Gastrocnemius medialis (tissue), 4 donors: ENCODE measurements at regions not wholly inside any gene's neighbourhood (a gene's known extent, or its start where the extent isn't known, plus 50 kb on each side); places are given as distances from the start of the nearest gene placed in this dataset.
"Not testable (repeated sequence)": the region's sequence is repeated elsewhere in the genome, so short reads cannot be mapped to it uniquely, and the experiment has no call there.

ENCODE experiments used
- ATAC-seq, 2 donors: fragments of 150-250 bp; one replicate each; pipeline ENCODE4 v1.9.1; 2016
- DNase-seq, 2 donors: peaks; one replicate each; pipeline ENCODE4 v3.0.0-alpha.2; 2019
- H3K27ac ChIP-seq, 4 donors: fragments of 200-600 bp; sonication (generic); 1 replicate in 1 of 4; 2 replicates in 3 of 4; pipeline ENCODE4 v1.5.1; 2016 to 2018; ENCODE audit warnings: mild to moderate bottlenecking in 2 of 4, moderate library complexity in 1 of 4
- H3K27me3 ChIP-seq, 3 donors: fragments of 200-600 bp; sonication (generic) in 2 of 3; 1 replicate in 1 of 3; 2 replicates in 2 of 3; pipeline versions ENCODE4 v1.5.1 to v1.6.0; 2016 to 2019; ENCODE audit warnings: mild to moderate bottlenecking in 1 of 3, moderate library complexity in 1 of 3
- H3K36me3 ChIP-seq, 2 donors: fragments of 200-600 bp; sonication (generic) in 1 of 2; one replicate each; pipeline ENCODE4 v1.5.1; 2017 to 2018
- H3K4me1 ChIP-seq, 2 donors: fragments of 200-600 bp; sonication (generic) in 1 of 2; one replicate each; pipeline ENCODE4 v1.5.1; 2016 to 2017; ENCODE audit warnings: mild to moderate bottlenecking in 2 of 2
- H3K4me3 ChIP-seq, 4 donors: fragments of 200-600 bp; sonication (generic) in 3 of 4; 1 replicate in 1 of 4; 2 replicates in 3 of 4; pipeline ENCODE4 v1.5.1; 2016 to 2019; ENCODE audit warnings: mild to moderate bottlenecking in 2 of 4
- H3K9me3 ChIP-seq, 3 donors: fragments of 200-600 bp; sonication (generic) in 2 of 3; 1 replicate in 1 of 3; 2 replicates in 2 of 3; pipeline ENCODE4 v1.5.1; 2016 to 2019
- POLR2A ChIP-seq, 2 donors: fragments of 450-650 bp; IDR thresholded peaks; one replicate each; pipeline ENCODE4 v1.6.1; 2017; ENCODE audit warnings: antibody characterized with exemption in 2 of 2, mild to moderate bottlenecking in 2 of 2, moderate library complexity in 2 of 2
- in situ Hi-C, 4 donors: fragments of 200-750 bp; cut with MboI; loops; one replicate each; pipeline versions ENCODE4 v1.15.0 to v1.8.0; 2017; ENCODE audit warnings: low sequenced_read_pairs in 4 of 4
- intact Hi-C: fragments of 100-400 bp; cut with DNase I; formaldehyde crosslinking; loops from one replicate; pipeline ENCODE4 v1.15.1; 2023; ENCODE audit warnings: low total_unique reads
- TF ChIP-seq, protein P1 (sequence below), 5 experiments: fragments of 450-650 bp in 3 of 5; fragments of 200-600 bp in 2 of 5; sonication (generic) in 2 of 5; IDR thresholded peaks in 4 of 5; conservative IDR thresholded peaks in 1 of 5; 1 replicate in 4 of 5; 2 replicates in 1 of 5; pipeline ENCODE4 v1.5.1; 2016 to 2019; ENCODE audit warnings: antibody characterized with exemption in 5 of 5, mild to moderate bottlenecking in 3 of 5, moderate library complexity in 3 of 5

DNA sequence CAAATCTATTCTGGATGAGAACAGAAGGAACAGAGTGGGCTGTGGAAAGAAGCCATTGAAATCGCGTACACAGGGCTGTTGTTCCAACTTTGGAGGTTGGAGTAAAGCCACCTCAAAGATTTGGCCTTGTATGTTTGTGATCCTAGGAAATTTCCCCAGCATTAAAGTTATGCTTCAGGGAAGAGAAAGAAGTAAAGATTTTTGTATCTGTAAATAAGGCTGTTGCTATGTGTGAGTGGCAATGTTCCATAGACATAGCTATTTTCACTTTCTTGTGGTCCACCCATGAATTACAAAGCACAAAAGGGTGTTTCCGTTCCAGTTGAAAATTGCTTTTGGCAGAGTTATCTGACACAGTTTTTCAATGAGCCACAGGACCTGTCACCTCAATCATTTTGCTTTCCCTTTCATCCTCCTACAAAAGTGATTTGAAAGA is 321.3 kb downstream of the TFAP2B start:
- Histone ChIP-seq H3K9me3 (no peaks in the 10 kb centered on the region), H3K4me1 (no peaks in the 10 kb centered on the region), H3K36me3 (no peaks in the 10 kb centered on the region), H3K27me3 (no peaks in the 10 kb centered on the region), H3K4me3 (no peak overlapping the region), H3K27ac (peak overlapping the region in 1 of 4 donors; percentile 33)
- intact Hi-C loops (no loop called here), in situ Hi-C loops (no loop called here)
- ATAC-seq = no peak
- TF ChIP-seq, protein P1, sequence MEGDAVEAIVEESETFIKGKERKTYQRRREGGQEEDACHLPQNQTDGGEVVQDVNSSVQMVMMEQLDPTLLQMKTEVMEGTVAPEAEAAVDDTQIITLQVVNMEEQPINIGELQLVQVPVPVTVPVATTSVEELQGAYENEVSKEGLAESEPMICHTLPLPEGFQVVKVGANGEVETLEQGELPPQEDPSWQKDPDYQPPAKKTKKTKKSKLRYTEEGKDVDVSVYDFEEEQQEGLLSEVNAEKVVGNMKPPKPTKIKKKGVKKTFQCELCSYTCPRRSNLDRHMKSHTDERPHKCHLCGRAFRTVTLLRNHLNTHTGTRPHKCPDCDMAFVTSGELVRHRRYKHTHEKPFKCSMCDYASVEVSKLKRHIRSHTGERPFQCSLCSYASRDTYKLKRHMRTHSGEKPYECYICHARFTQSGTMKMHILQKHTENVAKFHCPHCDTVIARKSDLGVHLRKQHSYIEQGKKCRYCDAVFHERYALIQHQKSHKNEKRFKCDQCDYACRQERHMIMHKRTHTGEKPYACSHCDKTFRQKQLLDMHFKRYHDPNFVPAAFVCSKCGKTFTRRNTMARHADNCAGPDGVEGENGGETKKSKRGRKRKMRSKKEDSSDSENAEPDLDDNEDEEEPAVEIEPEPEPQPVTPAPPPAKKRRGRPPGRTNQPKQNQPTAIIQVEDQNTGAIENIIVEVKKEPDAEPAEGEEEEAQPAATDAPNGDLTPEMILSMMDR (IDR thresholded peaks at IDR 0.05 in 4 of 5, conservative IDR thresholded peaks at IDR 0.05 in 1 of 5) = no peak
- TF ChIP-seq POLR2A (IDR thresholded peaks at IDR 0.05) = no peak
- no peak for DNase-seq

DNA sequence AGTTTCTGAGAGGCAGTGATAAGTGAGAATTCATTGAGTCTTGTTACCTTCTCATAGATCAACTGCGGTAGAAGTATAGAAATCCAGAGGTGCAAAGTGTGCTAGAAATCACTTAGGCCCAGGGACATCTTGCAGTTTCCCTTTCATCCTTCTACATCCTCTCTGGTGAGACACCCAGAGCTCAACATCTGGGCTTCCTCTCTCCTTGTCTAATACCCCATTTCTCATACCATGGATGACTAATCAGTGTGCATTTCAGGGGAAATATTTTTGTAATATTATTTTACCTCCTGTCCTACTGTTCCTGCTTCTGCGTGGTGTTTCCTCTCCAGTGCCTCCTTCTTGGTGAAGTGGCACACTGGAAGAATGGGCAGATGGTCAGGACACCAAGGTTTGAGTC is 322.4 kb downstream of the TFAP2B start:
- in situ Hi-C loops (no loop called here), intact Hi-C loops (no loop called here)
- H3K27me3 ChIP-seq = no peaks in the 10 kb centered on the region
- H3K9me3 ChIP-seq = no peaks in the 10 kb centered on the region
- DNase-seq (no peak), ATAC-seq (no peak)
- no peak overlapping the region for H3K4me3 ChIP-seq
- TF ChIP-seq, protein P1 (IDR thresholded peaks at IDR 0.05 in 4 of 5, conservative IDR thresholded peaks at IDR 0.05 in 1 of 5) = no peak
- no peak for TF ChIP-seq POLR2A (IDR thresholded peaks at IDR 0.05)
- H3K27ac ChIP-seq = no peak overlapping the region
- no peaks in the 10 kb centered on the region for H3K36me3 ChIP-seq
- no peaks in the 10 kb centered on the region for H3K4me1 ChIP-seq

DNA sequence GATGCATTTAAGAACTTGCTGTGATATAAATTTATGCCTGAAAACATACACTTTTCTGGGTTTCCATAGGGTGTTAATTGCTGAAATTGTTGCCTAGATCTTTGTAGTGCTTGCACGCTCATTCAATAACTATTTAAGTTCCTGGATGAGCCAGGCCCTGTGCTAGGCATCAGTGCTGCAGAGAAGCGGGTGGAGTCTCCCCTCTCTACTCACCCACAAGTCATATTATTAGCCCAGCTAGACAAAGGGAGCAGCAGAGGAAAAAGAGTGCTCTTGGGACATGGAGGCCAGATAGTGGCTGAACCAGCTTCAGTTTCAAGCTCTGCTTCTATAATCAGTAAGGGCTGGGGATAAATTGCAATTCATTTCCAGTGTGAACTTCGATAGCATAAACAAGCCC is 329.1 kb downstream of the TFAP2B start:
- DNase-seq = no peak
- H3K27ac ChIP-seq = no peak overlapping the region
- no peaks in the 10 kb centered on the region for H3K9me3 ChIP-seq
- H3K27me3 ChIP-seq = no peaks in the 10 kb centered on the region
- TF ChIP-seq POLR2A (IDR thresholded peaks at IDR 0.05) = no peak
- TF ChIP-seq, protein P1 (IDR thresholded peaks at IDR 0.05 in 4 of 5, conservative IDR thresholded peaks at IDR 0.05 in 1 of 5) = no peak
- no peaks in the 10 kb centered on the region for H3K4me1 ChIP-seq
- in situ Hi-C loops = no loop called here
- ATAC-seq = no peak
- H3K36me3 ChIP-seq = no peaks in the 10 kb centered on the region
- no peak overlapping the region for H3K4me3 ChIP-seq
- intact Hi-C loops = no loop called here

DNA sequence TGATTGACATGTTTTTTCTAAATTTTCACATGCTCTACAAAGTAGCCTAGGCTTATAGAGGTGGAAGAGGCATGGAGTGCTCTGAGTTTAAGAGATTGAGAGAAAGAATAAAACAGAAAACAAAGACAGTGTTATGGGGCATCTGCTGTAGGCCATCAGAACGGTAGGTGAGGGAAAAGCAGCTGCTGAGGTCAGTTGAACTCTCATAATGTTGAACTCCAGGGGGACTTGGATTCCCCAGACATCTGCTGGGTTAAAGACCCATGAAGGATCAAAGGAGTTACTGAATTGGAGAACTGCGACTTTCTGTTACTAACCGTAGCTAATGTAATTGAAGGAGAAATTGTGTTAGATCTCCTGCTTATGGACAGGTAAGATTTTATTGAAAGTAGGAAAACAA is 333.9 kb downstream of the TFAP2B start:
- DNase-seq (no peak), ATAC-seq (no peak)
- intact Hi-C loops = no loop called here
- Histone ChIP-seq H3K4me1 (no peaks in the 10 kb centered on the region), H3K36me3 (no peaks in the 10 kb centered on the region), H3K4me3 (no peak overlapping the region), H3K27me3 (no peaks in the 10 kb centered on the region), H3K9me3 (no peaks in the 10 kb centered on the region), H3K27ac (no peak overlapping the region)
- in situ Hi-C loops = no loop called here
- TF ChIP-seq POLR2A (IDR thresholded peaks at IDR 0.05) = no peak
- TF ChIP-seq, protein P1 (IDR thresholded peaks at IDR 0.05 in 4 of 5, conservative IDR thresholded peaks at IDR 0.05 in 1 of 5) = no peak

DNA sequence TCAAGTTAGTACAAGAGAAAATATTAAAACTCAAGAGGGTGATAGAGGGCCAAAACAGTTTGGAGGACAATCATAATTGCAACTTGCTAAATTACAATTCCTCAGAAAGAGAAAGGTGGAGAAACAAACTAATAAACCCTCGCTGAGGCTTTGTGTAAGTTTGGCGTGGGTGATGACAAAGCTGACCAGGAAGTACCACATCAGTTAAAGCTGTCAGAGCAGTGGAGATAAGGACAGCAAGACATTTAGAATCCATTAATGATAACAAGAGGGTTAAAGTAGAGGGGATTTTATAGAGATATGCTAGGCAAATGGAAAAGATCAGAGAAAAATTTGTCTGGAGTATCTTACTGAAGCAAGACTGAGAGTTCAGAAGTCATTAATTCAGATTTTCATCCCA is 334.4 kb downstream of the TFAP2B start:
- no peak for ATAC-seq
- no peak for DNase-seq
- no peaks in the 10 kb centered on the region for H3K9me3 ChIP-seq
- no peaks in the 10 kb centered on the region for H3K36me3 ChIP-seq
- H3K4me3 ChIP-seq = no peak overlapping the region
- no peaks in the 10 kb centered on the region for H3K4me1 ChIP-seq
- intact Hi-C loops (no loop called here), in situ Hi-C loops (no loop called here)
- no peak overlapping the region for H3K27ac ChIP-seq
- H3K27me3 ChIP-seq = no peaks in the 10 kb centered on the region
- TF ChIP-seq POLR2A (IDR thresholded peaks at IDR 0.05) = no peak
- TF ChIP-seq, protein P1 (IDR thresholded peaks at IDR 0.05 in 4 of 5, conservative IDR thresholded peaks at IDR 0.05 in 1 of 5) = no peak

DNA sequence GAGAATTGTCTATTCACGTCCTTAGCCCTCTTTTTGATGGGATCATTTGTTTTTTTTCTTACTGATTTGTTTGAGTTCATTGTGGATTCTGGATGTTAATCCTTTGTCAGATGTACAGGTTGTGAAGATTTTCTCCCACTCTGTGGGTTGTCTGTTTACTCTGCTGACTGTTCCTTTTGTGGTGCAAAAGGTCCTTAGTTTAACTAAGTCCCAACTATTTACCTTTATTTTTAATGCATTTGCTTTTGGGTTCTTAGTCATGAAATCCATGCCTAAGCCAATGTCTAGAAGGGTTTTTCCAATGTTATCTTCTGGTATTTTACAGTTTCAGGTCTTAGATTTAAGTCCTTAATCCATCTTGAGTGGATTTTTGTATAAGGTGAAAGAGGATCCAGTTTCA is 336.3 kb downstream of the TFAP2B start:
- in situ Hi-C loops, H3K4me3 ChIP-seq, intact Hi-C loops, H3K27ac ChIP-seq, H3K9me3 ChIP-seq, H3K27me3 ChIP-seq, H3K36me3 ChIP-seq, H3K4me1 ChIP-seq, DNase-seq, ATAC-seq: not testable (repeated sequence)

DNA sequence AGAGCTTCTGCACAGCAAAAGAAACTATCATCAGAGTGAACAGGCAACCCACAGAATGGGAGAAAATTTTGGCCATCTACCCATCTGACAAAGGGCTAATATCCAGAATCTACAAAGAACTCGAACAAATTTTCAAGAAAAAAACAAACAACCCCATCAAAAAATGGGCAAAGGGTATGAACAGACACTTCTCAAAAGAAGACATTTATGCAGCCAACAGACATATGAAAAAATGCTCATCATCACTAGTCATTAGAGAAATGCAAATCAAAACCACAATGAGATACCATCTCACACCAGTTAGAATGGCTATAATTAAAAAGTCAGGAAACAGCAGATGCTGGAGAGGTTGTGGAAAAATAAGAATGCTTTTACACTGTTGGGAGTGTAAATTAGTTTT is 340.6 kb downstream of the TFAP2B start:
- H3K9me3 ChIP-seq, ATAC-seq, H3K36me3 ChIP-seq, DNase-seq, H3K4me3 ChIP-seq, in situ Hi-C loops, H3K27ac ChIP-seq, H3K27me3 ChIP-seq, H3K4me1 ChIP-seq, intact Hi-C loops: not testable (repeated sequence)
